ENCODE measurements at regions not wholly inside any gene's neighbourhood (a gene's known extent, or its start where the extent isn't known, plus 50 kb on each side); places are given as distances from the start of the nearest gene placed in this dataset.

- H3K4me1 ChIP-seq = no peaks in the 10 kb centered on the region
- H3K27ac ChIP-seq = no peak overlapping the region
- intact Hi-C loops (cut with DNase I; ENCODE audit: low total_unique reads) = no loop called here
- ATAC-seq (no peak), DNase-seq (no peak)
- H3K4me3 ChIP-seq = no peak overlapping the region
- H3K9me3 ChIP-seq = no peaks in the 10 kb centered on the region
- no peaks in the 10 kb centered on the region for H3K27me3 ChIP-seq
- in situ Hi-C loops (cut with MboI; ENCODE audit: low sequenced_read_pairs in 4 of 4) = no loop called here
- TF ChIP-seq POLR2A (IDR thresholded peaks at IDR 0.05) = no peak
- TF ChIP-seq, protein P1, sequence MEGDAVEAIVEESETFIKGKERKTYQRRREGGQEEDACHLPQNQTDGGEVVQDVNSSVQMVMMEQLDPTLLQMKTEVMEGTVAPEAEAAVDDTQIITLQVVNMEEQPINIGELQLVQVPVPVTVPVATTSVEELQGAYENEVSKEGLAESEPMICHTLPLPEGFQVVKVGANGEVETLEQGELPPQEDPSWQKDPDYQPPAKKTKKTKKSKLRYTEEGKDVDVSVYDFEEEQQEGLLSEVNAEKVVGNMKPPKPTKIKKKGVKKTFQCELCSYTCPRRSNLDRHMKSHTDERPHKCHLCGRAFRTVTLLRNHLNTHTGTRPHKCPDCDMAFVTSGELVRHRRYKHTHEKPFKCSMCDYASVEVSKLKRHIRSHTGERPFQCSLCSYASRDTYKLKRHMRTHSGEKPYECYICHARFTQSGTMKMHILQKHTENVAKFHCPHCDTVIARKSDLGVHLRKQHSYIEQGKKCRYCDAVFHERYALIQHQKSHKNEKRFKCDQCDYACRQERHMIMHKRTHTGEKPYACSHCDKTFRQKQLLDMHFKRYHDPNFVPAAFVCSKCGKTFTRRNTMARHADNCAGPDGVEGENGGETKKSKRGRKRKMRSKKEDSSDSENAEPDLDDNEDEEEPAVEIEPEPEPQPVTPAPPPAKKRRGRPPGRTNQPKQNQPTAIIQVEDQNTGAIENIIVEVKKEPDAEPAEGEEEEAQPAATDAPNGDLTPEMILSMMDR (IDR thresholded peaks at IDR 0.05 in 4 of 5, conservative IDR thresholded peaks at IDR 0.05 in 1 of 5) = no peak
- no peaks in the 10 kb centered on the region for H3K36me3 ChIP-seq
Observed at GRCh38 chr4:96497621-96498020, 657.7 kb downstream of the PDHA2 start.

DNA sequence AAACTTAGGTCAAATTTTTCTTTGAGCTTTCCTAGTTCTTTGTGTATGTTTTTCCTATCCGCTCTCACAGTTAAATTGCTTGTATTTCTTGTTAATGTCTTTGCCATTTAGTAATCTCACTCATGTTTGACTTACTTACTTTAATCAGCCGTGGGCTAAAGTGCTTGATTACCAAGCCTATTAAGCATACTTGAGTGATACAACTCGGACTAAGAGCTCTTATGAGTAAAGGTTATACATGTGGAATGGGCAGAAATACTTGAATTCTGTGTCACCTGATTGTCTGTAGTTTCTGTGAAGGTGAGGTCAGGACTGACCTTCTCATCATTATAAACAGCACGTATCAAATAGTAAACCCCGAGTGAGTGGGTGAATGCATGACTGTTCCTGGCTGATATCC lies 664.5 kb downstream of the PDHA2 start:
- Histone ChIP-seq H3K4me1 (no peaks in the 10 kb centered on the region), H3K27me3 (no peaks in the 10 kb centered on the region), H3K9me3 (no peaks in the 10 kb centered on the region), H3K4me3 (no peak overlapping the region), H3K27ac (no peak overlapping the region), H3K36me3 (no peaks in the 10 kb centered on the region)
- ATAC-seq (no peak), DNase-seq (no peak)
- in situ Hi-C loops (cut with MboI; ENCODE audit: low sequenced_read_pairs in 4 of 4) = no loop called here
- TF ChIP-seq, protein P1 (IDR thresholded peaks at IDR 0.05 in 4 of 5, conservative IDR thresholded peaks at IDR 0.05 in 1 of 5) = no peak
- no peak for TF ChIP-seq POLR2A (IDR thresholded peaks at IDR 0.05)
- intact Hi-C loops (cut with DNase I; ENCODE audit: low total_unique reads) = no loop called here

DNA sequence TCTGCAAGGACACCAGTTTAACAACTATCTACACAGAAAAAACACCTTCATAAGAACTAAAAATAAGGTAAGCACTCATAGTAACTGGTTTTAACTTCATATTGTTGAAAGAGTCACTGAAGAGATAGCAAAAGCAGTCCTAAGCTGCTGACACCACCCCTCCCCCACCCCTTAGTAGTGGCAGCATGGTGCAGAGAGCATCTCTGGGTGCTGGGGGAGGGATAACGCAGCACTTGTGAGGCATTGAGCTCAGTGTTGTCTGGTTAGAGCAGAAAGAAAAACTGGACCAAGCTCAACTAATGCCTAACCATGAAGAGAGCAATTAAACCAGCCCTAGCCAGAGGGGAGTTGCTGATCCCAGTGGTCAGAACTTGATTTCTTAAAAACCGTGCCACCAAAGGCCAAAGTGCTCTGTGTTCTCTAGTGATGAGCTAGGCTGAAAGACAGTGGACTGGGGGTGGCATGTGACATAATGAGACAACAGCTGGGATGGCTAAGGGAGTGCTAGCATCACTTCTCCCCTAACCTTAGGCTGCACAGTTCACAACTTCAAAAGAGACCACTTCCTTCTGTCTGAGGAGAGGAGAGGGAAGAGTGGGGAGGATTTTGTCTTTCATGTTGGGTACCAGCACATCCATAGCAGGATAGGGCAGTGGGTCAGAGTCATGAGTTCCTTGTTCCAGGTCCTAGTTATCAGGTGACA lies 669.3 kb downstream of the PDHA2 start:
- Histone ChIP-seq H3K4me1 (no peaks in the 10 kb centered on the region), H3K27ac (no peak overlapping the region), H3K9me3 (no peaks in the 10 kb centered on the region), H3K27me3 (no peaks in the 10 kb centered on the region), H3K4me3 (no peak overlapping the region), H3K36me3 (no peaks in the 10 kb centered on the region)
- DNase-seq = no peak
- TF ChIP-seq POLR2A (IDR thresholded peaks at IDR 0.05) = no peak
- TF ChIP-seq, protein P1 (IDR thresholded peaks at IDR 0.05 in 4 of 5, conservative IDR thresholded peaks at IDR 0.05 in 1 of 5) = no peak
- intact Hi-C loops (cut with DNase I; ENCODE audit: low total_unique reads) = no loop called here
- no peak for ATAC-seq
- in situ Hi-C loops (cut with MboI; ENCODE audit: low sequenced_read_pairs in 4 of 4) = no loop called here

- Histone ChIP-seq H3K27ac (no peak overlapping the region), H3K4me3 (no peak overlapping the region), H3K36me3 (no peaks in the 10 kb centered on the region), H3K9me3 (no peaks in the 10 kb centered on the region), H3K27me3 (no peaks in the 10 kb centered on the region), H3K4me1 (no peaks in the 10 kb centered on the region)
- in situ Hi-C loops (cut with MboI; ENCODE audit: low sequenced_read_pairs in 4 of 4) = no loop called here
- ATAC-seq = no peak
- TF ChIP-seq, protein P1 (IDR thresholded peaks at IDR 0.05 in 4 of 5, conservative IDR thresholded peaks at IDR 0.05 in 1 of 5) = no peak
- intact Hi-C loops (cut with DNase I; ENCODE audit: low total_unique reads) = no loop called here
- DNase-seq = no peak
Observed at GRCh38 chr4:96519291-96519690, 679.4 kb downstream of the PDHA2 start.

DNA sequence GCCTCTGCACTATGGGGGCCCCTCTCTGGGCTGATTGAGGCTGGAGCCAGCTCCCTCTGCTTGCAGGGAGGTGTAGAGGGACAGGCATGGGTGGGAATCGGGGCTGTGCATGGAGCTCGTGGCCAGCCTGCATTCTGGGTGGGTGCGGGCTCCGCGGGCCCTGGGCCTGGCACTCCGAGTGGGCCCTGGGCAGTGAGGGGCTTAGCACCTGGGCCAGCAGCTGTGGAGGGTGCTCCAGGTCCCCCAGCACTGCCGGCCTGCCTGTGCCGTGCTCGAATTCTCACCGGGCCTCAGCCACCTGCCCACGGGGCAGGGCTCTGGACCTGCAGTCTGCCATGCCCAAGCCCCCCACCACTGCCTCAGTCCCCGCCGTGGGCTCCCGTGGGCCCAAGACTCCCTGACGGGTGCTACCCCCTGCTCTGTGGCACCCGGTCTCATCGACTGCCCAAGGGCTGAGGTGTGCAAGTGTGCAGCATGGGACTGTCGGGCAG lies 681.2 kb downstream of the PDHA2 start:
- no peaks in the 10 kb centered on the region for H3K36me3 ChIP-seq
- no peak for TF ChIP-seq POLR2A (IDR thresholded peaks at IDR 0.05)
- TF ChIP-seq, protein P1 (IDR thresholded peaks at IDR 0.05 in 4 of 5, conservative IDR thresholded peaks at IDR 0.05 in 1 of 5) = no peak
- no peaks in the 10 kb centered on the region for H3K27me3 ChIP-seq
- intact Hi-C loops (cut with DNase I; ENCODE audit: low total_unique reads) (no loop called here), in situ Hi-C loops (cut with MboI; ENCODE audit: low sequenced_read_pairs in 4 of 4) (no loop called here)
- no peaks in the 10 kb centered on the region for H3K4me1 ChIP-seq
- ATAC-seq (no peak), DNase-seq (no peak)
- no peaks in the 10 kb centered on the region for H3K9me3 ChIP-seq
- no peak overlapping the region for H3K27ac ChIP-seq
- H3K4me3 ChIP-seq = no peak overlapping the region
